ENCODE measurements at regions not wholly inside any gene's neighbourhood (a gene's known extent, or its start where the extent isn't known, plus 50 kb on each side); places are given as distances from the start of the nearest gene placed in this dataset.
"Not testable (repeated sequence)": the region's sequence is repeated elsewhere in the genome, so short reads cannot be mapped to it uniquely, and the experiment has no call there.

- DNase-seq = no peak
- intact Hi-C loops (cut with DNase I) = no loop called here
Measured at GRCh38 chr19:28377077-28377476, 835.9 kb downstream of the UQCRFS1 start.

- intact Hi-C loops (cut with DNase I) = no loop called here
Measured at GRCh38 chr19:28374971-28375370, 838.0 kb downstream of the UQCRFS1 start.

GRCh38 chr19:28372576-28373247 lies 840.2 kb downstream of the UQCRFS1 start:
- intact Hi-C loops (cut with DNase I) = no loop called here
- no peak for DNase-seq

More at GRCh38 chr19:28374971-28375370, 838.0 kb downstream of the UQCRFS1 start:
- DNase-seq = no peak

GRCh38 chr19:28367146-28367545 lies 845.8 kb downstream of the UQCRFS1 start:
- intact Hi-C loops (cut with DNase I) = no loop called here

GRCh38 chr19:28363254-28363653 lies 849.7 kb downstream of the UQCRFS1 start:
- intact Hi-C loops (cut with DNase I) = no loop called here
- DNase-seq = no peak

More at GRCh38 chr19:28367146-28367545, 845.8 kb downstream of the UQCRFS1 start:
- DNase-seq = no peak

GRCh38 chr19:28359431-28360414 lies 853.2 kb downstream of the UQCRFS1 start:
- intact Hi-C loops (cut with DNase I) = no loop called here
- no peak for DNase-seq

GRCh38 chr19:28358633-28359032 lies 854.3 kb downstream of the UQCRFS1 start:
- DNase-seq = no peak
- intact Hi-C loops (cut with DNase I) = no loop called here

GRCh38 chr19:28351761-28352160 lies 861.2 kb downstream of the UQCRFS1 start:
- intact Hi-C loops (cut with DNase I) = no loop called here
- no peak for DNase-seq

DNA sequence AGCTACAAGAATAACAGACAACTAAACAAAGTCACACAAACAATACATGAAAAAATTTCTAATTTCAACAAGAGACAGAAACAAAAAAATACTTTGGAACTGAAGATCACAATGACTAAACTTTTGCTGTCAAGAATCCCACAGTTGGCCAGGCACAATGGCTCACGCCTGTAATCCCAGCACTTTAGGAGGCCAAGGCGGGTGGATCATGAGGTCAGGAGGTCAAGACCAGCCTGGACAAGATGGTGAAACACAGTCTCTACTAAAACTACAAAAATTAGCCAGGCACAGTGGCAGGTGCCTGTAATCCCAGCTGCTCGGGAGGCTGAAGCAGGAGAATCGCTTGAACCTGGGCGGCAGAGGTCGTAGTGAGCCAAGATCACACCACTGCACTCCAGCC lies 861.6 kb downstream of the UQCRFS1 start:
- DNase-seq; intact Hi-C loops (cut with DNase I): not testable (repeated sequence)

DNA sequence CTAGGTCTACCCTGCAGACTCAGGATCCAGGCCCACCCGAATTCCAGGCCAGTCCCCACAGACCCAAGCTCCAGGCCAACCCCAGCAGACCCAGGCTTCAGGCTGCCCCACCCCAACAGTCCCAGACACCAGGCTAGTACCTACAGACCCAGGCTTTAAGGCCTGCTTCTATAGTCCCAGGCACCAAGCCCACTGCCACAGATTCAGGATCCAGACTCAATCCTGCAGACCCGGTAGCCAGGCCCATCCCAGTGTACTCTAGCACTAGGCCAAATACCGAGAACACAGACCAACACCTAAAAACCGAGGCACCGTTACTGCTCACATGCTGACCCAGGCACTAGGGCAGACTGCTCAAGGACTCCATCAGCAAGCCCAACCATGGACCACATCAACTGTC lies 862.3 kb downstream of the UQCRFS1 start:
- intact Hi-C loops (cut with DNase I) = no loop called here
- DNase-seq = no peak

GRCh38 chr19:28350037-28350436 lies 862.9 kb downstream of the UQCRFS1 start:
- intact Hi-C loops (cut with DNase I) = no loop called here
- DNase-seq = no peak

DNA sequence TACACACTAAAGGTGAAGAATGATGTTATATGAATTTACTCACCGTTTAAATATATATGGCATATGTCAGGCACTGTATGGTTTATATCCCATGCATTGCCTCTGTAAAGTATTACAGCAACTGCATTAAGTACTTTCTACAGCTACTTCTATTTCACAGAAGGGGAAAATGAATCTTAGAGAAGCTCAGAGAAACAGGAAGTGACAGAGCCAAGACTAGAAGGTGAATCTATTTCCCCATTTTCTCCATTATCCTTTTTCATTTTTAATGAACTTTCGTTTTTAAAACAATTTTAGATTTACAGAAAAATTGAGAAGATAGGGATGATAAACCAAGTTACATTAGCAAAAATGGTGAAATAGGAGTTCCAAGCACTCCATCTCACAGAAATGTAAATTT lies 863.3 kb downstream of the UQCRFS1 start:
- intact Hi-C loops (cut with DNase I) = no loop called here
- DNase-seq = no peak

GRCh38 chr19:28345811-28346210 lies 867.1 kb downstream of the UQCRFS1 start:
- intact Hi-C loops (cut with DNase I) = no loop called here
- no peak for DNase-seq

GRCh38 chr19:28341810-28342350 lies 871.1 kb downstream of the UQCRFS1 start:
- intact Hi-C loops (cut with DNase I) = no loop called here

GRCh38 chr19:28334419-28334818 lies 878.5 kb downstream of the UQCRFS1 start:
- intact Hi-C loops (cut with DNase I) = no loop called here
- DNase-seq = no peak

More at GRCh38 chr19:28341810-28342350, 871.1 kb downstream of the UQCRFS1 start:
- no peak for DNase-seq

GRCh38 chr19:28333909-28334308 lies 879.0 kb downstream of the UQCRFS1 start:
- no peak for DNase-seq
- intact Hi-C loops (cut with DNase I) = no loop called here

DNA sequence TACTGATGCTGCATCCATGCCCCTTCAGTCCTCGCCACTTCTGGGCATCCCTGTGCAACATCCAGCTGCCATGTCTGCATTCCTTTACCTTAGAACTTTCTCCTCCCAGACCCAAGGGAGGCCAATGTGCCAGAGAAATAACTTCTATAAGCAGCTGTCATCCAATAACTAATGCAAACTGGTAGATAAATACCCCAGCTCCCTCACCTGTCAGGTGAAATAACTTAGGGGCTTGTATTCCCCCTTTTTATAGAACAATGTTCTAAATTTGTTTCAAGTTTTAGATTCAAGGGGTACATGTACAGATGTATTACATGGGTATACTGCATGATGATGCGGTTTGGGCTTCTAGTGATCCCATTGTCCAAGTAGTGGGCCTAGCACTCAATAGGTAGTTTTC lies 880.1 kb downstream of the UQCRFS1 start:
- intact Hi-C loops (cut with DNase I) = no loop called here

DNA sequence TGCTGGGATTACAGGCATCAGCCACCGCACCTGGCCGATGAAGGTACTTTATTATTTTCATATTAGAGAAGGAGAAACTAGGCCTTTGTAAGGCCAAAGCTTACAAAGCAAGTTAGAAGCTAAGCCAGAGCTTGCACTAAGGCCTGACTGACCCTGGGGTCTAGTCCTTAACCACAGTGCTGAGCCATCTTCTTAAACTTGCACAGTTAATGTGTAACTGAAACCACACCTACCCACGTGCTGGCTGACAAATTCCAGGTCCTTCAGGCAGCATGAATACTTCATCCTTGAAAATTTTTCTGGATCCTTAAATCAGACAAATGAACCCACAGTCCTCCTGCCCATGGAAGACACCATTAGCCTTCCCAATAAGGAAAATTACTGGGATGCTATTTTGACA lies 880.6 kb downstream of the UQCRFS1 start:
- intact Hi-C loops (cut with DNase I) = no loop called here
- no peak for DNase-seq

More for the DNA sequence above, 880.1 kb downstream of the UQCRFS1 start:
- no peak for DNase-seq

DNA sequence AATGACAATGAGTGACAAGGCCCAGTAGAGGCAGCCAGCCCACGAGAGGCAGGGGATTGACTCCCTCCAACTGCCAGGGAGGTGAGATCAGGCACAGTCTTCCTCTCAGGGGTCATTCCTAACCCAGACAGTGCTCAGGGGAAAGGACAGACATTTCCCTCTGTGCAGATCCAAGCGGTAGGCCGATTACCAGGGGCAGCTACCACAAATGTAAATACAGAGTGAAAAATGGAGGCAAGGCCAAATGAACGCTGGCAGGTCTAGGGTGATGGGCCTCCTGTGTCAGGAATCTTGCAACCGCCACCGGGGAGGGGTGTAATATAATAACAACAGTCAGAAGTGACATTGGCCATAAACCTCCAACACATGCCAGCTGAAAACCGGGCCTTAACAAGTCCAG lies 881.4 kb downstream of the UQCRFS1 start:
- no peak for DNase-seq
- intact Hi-C loops (cut with DNase I) = no loop called here

GRCh38 chr19:28330831-28331230 lies 882.1 kb downstream of the UQCRFS1 start:
- intact Hi-C loops (cut with DNase I) = no loop called here
- DNase-seq = no peak

DNA sequence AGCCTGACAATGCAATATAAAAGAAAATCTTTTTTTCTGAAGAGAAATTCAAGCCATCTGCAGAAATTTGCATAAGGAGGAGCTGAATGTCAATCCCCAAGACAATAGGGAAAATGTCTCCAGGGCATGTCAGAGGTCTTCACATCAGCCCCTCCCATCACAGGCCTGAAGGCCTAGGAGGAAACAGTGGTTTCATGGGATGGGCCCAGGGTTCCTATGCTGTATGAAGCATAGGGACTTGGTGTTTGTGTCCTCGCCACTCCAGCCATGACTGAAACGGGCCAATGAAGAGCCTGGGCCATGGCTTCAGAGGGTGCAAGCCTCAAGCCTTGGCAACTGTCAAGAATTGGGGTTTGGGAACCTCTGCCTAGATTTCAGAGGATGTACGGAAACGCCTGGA lies 883.5 kb downstream of the UQCRFS1 start:
- DNase-seq = no peak
- intact Hi-C loops (cut with DNase I) = loop anchor here (5.0 to 10.0 kb wide), 2 partner anchors 85 to 383 kb away; no protein-coding TSS in a partner anchor
